COR-L47 (cell line): ENCODE measurements at regions not wholly inside any gene's neighbourhood (a gene's known extent, or its start where the extent isn't known, plus 50 kb on each side); places are given as distances from the start of the nearest gene placed in this dataset.

Experiments
- DNase-seq: peaks from one replicate; lab custom pipeline; 2025; lab: John Stamatoyannopoulos, UW

DNA sequence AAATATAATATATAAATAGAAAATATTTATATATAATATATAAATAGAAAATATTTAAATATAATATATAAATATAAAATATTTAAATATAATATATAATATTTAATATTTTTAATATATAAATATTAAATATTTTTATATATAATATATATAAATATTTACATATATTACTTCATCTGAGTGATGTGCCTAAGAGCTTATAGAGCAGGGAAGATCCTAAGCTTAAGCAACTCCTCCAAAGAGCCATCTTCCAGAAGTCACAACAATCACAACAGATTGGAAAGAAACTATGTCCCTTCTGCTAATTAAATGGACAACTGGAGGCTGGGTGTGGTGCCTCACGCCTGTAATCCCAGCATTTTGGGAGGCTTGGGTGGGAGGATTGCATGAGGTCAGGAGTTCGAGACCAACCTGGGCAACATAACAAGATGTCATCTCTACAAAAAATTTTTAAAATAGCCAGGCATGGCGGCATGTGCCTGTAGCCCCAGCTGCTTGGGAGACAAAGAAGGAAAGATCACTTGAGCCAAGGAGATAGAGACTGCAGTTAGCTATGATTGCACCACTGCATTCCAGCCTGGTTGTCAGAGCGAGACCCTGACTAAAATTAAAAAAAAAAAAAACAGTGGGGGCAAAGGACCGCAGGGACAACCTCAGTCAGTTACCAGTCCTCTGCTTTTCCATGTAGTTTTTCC is 198.7 kb downstream of the SKIDA1 start:
- no peak for DNase-seq

- peak; percentile 26 for DNase-seq
Measured at GRCh38 chr10:21318540-21319167, 206.8 kb downstream of the SKIDA1 start.

DNA sequence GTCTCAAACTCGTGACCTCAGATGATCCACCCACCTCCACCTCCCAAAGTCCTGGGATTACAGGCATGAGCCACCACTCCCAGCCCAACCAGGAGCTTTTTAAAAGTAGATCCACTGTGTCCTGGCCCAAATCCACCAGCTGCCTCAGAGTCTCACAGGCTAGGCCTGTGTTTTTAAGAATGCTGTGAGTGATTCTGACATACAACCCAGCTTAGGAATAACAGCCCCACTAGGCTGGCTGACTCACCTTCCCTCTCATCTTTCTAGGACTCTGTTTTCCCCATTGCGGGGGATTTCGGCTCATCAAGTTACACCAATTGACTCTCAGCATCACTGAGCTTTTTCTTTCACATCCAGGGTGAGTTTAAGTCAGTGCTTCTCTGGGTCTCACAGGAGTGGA is 207.6 kb downstream of the SKIDA1 start:
- DNase-seq, result no peak

DNA sequence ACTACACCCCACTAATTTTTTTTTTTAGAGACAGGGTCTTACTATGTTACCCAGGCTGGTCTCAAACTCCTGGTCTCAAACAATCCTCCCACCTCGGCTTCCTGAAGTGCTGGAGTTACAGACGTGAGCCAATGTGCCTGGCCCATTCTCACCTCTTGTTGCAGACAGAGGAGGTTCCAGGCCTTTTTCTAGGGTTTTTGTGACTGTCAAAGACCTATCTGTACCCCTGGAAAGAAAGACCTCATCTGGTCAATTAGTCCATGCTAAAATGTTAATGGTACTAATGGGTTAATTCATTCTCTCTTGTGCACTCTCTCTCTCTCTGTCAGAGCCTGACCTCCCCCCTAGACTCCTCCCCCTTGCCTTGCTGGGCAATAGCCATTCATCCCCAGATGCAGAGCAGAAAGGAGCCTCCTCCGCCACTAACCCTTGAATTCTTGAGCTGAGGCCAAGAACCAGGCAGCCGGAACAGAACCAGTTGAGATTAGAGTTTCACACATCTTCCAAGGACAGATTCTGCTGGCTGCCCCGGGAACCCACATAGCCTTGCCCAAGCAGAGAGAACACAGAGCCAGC is 209.7 kb downstream of the SKIDA1 start:
- DNase-seq, result no peak

DNA sequence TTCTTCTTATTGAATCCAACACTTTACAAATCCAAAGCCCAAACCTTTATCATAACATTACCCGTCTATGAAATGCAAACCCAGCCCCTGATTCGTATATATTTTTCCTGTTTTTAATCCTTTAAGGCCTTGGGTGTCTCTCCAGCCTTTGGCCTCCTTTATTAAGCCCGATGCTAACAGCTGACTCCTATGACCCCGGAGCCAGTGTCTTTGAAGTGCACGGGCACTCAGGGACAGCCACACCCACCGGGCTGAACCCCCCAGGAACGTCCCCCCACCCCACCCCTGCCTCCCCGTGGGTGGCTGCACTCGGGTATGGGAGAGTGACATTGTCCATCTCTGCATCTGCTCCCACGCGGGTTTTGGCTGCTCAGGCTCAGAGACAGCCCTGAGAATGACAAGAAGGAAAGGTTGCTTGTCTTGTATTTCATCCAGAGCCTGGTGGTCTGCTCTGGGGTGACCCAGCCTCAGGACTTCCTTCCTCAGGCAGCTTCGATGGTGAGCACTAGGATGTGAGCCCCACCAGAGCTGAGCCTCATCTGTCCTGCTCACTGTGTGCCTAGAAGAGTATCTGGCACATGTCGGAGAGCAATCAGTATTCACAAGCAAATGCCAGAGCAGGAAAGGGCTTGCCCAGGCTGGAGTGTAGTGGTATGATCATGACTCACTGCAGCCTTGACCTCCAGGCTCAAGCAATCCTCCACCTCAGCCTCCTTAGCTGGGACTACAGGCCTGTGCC is 210.4 kb downstream of the SKIDA1 start:
- DNase-seq, result no peak

GRCh38 chr10:21314111-21314626 is 211.3 kb downstream of the SKIDA1 start:
- DNase-seq, result no peak

- DNase-seq, result no peak
Measured at GRCh38 chr10:21313691-21314090, 211.8 kb downstream of the SKIDA1 start.

DNA sequence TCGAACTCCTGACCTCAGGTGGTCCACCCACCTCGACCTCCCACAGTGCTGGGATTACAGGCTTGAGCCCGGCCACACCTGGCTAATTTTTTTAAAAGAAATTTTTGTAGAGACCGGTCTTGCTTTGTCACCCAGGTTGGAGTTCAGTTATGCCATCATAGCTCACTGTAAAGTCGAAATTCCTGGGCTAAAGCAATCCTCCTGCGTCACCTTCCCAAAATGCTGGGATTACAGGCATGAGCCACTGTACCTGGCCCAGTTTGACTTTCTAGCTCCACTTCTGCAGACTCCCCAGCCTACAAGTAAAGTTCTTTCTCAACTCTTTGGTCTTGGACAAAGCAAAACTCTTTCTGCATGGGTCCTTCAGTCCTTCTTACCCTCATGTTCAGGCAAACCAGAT is 214.1 kb downstream of the SKIDA1 start:
- DNase-seq, result no peak

- no peak for DNase-seq
Measured at GRCh38 chr10:21309427-21309826, 216.1 kb downstream of the SKIDA1 start.

DNA sequence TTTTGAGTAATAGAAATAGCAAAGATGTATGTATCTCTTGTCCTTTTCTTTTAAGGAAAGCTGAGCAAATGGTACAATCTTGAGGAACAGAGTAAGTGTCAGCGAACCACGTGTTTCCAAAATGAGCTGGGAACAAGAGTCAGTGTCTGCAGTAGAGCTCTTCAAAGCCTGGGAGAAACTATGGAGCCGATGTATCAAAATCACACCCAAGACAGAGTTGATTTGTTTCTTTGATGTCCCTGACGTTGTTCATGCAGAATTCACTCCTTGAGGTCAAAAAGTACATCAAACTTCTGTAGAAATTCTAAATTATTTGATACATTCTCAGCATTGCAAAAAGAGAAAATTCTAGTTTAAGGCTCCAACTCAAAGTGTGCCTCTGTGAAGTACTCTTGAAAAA is 216.5 kb downstream of the SKIDA1 start:
- DNase-seq, result no peak

DNA sequence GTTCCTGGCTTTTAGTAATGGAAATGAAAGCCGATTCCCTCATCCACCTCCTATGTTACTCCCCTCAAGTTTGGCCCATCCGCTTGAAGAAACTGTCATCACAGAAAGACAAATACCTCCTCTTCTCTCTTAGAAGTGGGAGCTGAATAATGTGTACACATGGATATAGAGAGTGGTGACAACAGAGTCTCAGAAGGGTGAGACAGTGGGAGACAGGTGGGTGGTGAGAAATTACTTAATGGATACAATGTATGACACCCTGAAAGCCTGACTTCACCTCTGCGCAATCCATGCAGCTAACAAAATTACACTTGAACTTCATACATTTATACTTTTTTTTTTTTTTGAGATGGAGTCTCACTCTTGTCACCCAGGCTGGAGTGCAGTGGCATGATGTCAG is 217.5 kb downstream of the SKIDA1 start:
- DNase-seq, result no peak

DNA sequence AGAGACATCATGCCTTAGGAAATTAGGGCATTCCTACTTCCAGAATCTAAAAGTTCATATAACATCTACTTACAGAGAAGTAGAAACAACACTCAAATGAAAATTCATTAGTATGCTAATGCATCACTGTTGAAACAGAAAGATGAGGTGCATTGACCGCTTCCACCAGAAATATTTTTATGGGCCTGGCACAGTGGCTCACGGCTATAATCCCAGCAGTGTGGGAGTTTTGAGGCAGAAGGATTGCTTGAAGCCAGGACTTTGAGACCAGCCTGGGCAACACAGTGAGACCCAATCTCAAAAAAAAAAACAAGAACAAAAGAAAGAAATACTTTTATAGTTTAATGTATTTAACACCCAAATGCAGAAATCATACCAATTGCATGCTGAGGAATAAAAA is 220.9 kb downstream of the SKIDA1 start:
- DNase-seq, result no peak

GRCh38 chr10:21304198-21304597 is 221.3 kb downstream of the SKIDA1 start:
- no peak for DNase-seq

GRCh38 chr10:21300551-21300950 is 224.9 kb downstream of the SKIDA1 start:
- no peak for DNase-seq

DNA sequence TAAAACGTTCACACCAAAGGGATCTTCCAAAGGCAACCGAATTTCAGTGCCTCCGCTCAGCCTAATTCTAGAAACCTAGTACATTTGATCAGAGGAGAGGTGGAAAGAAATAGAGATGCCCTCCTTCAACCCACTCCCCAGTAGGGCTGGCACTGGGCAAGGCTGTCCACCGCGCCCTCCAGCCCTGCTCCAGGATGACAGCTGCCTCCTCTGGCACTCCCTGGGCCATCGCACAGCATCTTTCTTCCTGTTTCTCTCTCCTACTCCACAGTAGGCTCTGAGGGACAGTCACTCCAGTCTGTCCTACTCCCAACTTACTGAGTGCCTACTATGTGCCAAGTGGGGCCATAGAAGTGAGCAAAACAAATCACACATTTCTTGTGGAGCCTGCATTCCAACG is 226.2 kb downstream of the SKIDA1 start:
- DNase-seq, result no peak

DNA sequence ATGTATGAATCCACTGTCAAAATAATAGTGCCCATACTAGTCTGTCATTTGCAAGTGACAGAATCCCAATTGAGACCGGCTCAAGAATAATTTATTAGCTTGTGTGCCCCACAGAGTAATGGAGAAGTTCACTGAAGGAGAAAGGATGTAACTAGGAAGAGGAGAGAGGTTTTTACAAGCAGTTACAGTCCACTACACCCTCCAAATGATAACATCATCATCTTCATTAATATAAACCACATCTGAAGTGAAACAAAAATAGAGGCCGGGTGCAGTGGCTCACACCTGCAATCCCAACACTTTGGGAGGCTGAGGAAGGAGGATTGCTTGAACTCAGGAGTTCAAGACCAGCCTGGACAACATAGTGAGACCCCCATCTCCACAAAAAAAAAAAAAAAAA is 226.8 kb downstream of the SKIDA1 start:
- DNase-seq, result no peak

DNA sequence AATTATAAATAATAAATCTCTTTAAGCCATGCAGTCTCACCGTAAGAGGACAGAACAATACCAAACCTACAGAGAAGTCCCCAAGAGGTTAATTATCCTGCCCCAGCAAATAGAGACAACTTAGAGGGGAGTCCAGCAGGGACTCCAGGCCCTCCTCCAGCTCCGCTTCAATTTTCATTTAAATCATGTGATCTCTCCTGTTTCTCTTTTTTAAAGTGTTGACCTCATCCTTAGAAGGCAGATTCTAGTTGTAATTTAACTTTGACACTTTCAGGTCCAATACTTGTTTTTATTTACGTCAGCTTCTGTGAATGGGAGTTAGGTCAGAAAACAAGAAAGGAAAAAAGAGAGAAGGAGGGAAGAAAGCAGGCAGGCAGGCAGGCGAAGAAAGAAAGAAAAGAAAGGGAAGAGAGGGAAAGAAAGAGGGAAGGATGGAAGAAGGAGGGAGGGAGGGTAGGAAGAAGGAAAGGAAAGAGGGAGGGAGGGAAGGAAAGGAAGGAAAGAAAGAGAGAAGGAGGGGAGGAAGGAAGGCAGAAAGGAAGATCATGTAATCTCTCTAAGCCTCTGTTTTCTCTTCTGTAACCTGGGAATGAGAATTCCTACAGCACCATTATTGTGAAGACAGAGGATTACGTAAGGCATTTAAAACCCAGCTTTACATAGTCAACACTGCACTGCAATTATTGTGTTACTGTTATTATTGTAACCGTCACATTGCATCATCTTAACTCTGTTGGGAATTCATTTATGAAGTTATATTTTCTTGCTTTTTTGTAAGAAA is 227.7 kb downstream of the SKIDA1 start:
- DNase-seq, result no peak

DNA sequence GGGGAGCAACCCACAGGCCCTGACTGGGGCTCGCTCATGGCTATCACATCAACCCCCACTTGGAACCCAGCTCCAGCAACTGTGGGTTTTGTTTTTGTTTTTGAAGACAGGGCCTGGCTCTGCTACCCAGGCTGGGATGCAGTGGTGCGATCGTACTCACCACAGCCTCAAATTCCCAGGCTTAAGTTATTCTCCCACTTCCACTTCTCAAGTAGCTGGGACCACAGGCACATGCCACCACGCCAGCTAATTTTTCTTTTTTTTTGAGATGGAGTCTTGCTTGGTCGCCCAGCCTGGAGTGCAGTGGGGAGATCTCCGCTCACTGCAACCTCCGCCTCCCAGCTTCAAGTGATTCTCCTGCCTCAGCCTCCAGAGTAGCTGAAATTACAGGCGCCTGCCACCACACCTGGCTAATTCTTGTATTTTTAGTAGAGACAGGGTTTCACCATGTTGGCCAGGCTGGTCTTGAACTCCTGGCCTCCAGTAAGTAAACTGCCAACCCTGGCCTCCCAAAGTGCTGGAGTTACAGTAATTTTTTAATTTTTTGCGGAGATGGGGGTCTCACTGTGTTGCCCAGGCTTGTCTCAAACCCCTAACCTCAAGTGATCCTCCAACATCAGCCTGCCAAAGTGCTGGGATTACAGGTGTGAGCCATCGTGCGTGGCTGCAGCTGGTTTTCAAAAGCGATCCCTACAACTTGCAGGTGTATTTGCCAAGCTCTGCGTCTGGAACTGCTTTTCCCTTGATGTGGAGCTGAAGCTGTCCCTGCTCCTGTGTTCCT is 228.7 kb downstream of the SKIDA1 start:
- DNase-seq, result no peak

- DNase-seq, result peak; percentile 2
Measured at GRCh38 chr10:21293518-21294356, 231.7 kb downstream of the SKIDA1 start.
